C4-2B (cell line): ENCODE measurements at regions not wholly inside any gene's neighbourhood (a gene's known extent, or its start where the extent isn't known, plus 50 kb on each side); places are given as distances from the start of the nearest gene placed in this dataset.

ENCODE experiments used
- CTCF ChIP-seq: fragments of 450-650 bp; conservative IDR thresholded peaks from 2 replicates; pipeline ENCODE4 v1.5.1; 2017; ENCODE audit warnings: mild to moderate bottlenecking
- ZFX ChIP-seq: fragments of 450-650 bp; IDR thresholded peaks from 2 replicates; pipeline ENCODE4 v1.6.1; 2017

GRCh38 chr6:98514073-98514720 is 320.2 kb upstream of the POU3F2 start:
- TF ChIP-seq CTCF, result peak; percentile 11
- no peak for TF ChIP-seq ZFX
